Peyer's patch (tissue), 4 donors: ENCODE measurements at regions not wholly inside any gene's neighbourhood (a gene's known extent, or its start where the extent isn't known, plus 50 kb on each side); places are given as distances from the start of the nearest gene placed in this dataset.

Source experiments
- DNase-seq, 3 donors: peaks; one replicate each; pipeline ENCODE4 v3.0.0-alpha.2; 2017 to 2019
- H3K27ac ChIP-seq, 4 donors: fragments of 200-600 bp; sonication (generic); one replicate each; pipeline ENCODE4 v1.5.1; 2016 to 2019
- H3K27me3 ChIP-seq, 2 donors: fragments of 200-600 bp; sonication (generic); one replicate each; pipeline ENCODE4 v1.5.1; 2019
- H3K36me3 ChIP-seq, 3 donors: fragments of 200-600 bp; sonication (generic); one replicate each; pipeline ENCODE4 v1.5.1; 2016 to 2019
- H3K4me1 ChIP-seq, 4 donors: fragments of 200-600 bp; sonication (generic); one replicate each; pipeline ENCODE4 v1.5.1; 2016 to 2019
- H3K4me3 ChIP-seq, 4 donors: fragments of 200-600 bp; sonication (generic); 1 replicate in 3 of 4; 2 replicates in 1 of 4; pipeline ENCODE4 v1.5.1; 2016 to 2019; ENCODE audit warnings: mild to moderate bottlenecking in 1 of 4
- H3K9me3 ChIP-seq, 4 donors: fragments of 200-600 bp; sonication (generic); one replicate each; pipeline ENCODE4 v1.5.1; 2016 to 2019; ENCODE audit warnings: mild to moderate bottlenecking in 1 of 4
- CTCF ChIP-seq, 6 experiments: fragments of 450-650 bp in 4 of 6; fragments of 200-600 bp in 2 of 6; sonication (generic) in 1 of 6; IDR thresholded peaks; one replicate each; pipeline ENCODE4 v1.5.1; 2017 to 2019; ENCODE audit warnings: antibody characterized with exemption in 6 of 6, mild to moderate bottlenecking in 3 of 6, moderate library complexity in 1 of 6
- POLR2A ChIP-seq, 2 donors: fragments of 450-650 bp; IDR thresholded peaks; one replicate each; pipeline ENCODE4 v1.5.1; 2017; ENCODE audit warnings: antibody characterized with exemption in 2 of 2, mild to moderate bottlenecking in 2 of 2, moderate library complexity in 2 of 2

GRCh38 chr11:21635394-21636145 lies 557.3 kb upstream of the ANO5 start:
- TF ChIP-seq CTCF (IDR thresholded peaks at IDR 0.05) (no peak), POLR2A (IDR thresholded peaks at IDR 0.05) (no peak)
- Histone ChIP-seq H3K36me3 (no peaks in the 10 kb centered on the region), H3K9me3 (no peaks in the 10 kb centered on the region), H3K27ac (no peak overlapping the region), H3K4me1 (no peaks in the 10 kb centered on the region), H3K4me3 (no peak overlapping the region), H3K27me3 (no peaks in the 10 kb centered on the region)
- no peak for DNase-seq

- no peaks in the 10 kb centered on the region for H3K4me1 ChIP-seq
- no peak overlapping the region for H3K4me3 ChIP-seq
- H3K9me3 ChIP-seq, result no peaks in the 10 kb centered on the region
- no peak overlapping the region for H3K27ac ChIP-seq
- H3K27me3 ChIP-seq, result no peaks in the 10 kb centered on the region
- no peak for DNase-seq
- H3K36me3 ChIP-seq, result no peaks in the 10 kb centered on the region
- TF ChIP-seq CTCF (IDR thresholded peaks at IDR 0.05), result no peak
- TF ChIP-seq POLR2A (IDR thresholded peaks at IDR 0.05), result no peak
Observed at GRCh38 chr11:21636561-21636960, 556.3 kb upstream of the ANO5 start.

GRCh38 chr11:21640491-21640890 lies 552.4 kb upstream of the ANO5 start:
- H3K4me3 ChIP-seq, result no peak overlapping the region
- no peaks in the 10 kb centered on the region for H3K36me3 ChIP-seq
- H3K4me1 ChIP-seq, result no peaks in the 10 kb centered on the region
- DNase-seq, result no peak
- no peaks in the 10 kb centered on the region for H3K9me3 ChIP-seq
- H3K27ac ChIP-seq, result no peak overlapping the region
- no peaks in the 10 kb centered on the region for H3K27me3 ChIP-seq
- TF ChIP-seq CTCF (IDR thresholded peaks at IDR 0.05), result no peak
- no peak for TF ChIP-seq POLR2A (IDR thresholded peaks at IDR 0.05)

GRCh38 chr11:21641869-21642268 lies 551.0 kb upstream of the ANO5 start:
- TF ChIP-seq CTCF (IDR thresholded peaks at IDR 0.05), result no peak
- no peak for TF ChIP-seq POLR2A (IDR thresholded peaks at IDR 0.05)

GRCh38 chr11:21646351-21646750 lies 546.5 kb upstream of the ANO5 start:
- TF ChIP-seq POLR2A (IDR thresholded peaks at IDR 0.05) (no peak), CTCF (IDR thresholded peaks at IDR 0.05) (no peak)
- no peaks in the 10 kb centered on the region for H3K27me3 ChIP-seq
- DNase-seq, result no peak
- no peaks in the 10 kb centered on the region for H3K9me3 ChIP-seq
- no peaks in the 10 kb centered on the region for H3K4me1 ChIP-seq
- H3K4me3 ChIP-seq, result no peak overlapping the region
- H3K27ac ChIP-seq, result no peak overlapping the region
- no peaks in the 10 kb centered on the region for H3K36me3 ChIP-seq

More at GRCh38 chr11:21641869-21642268, 551.0 kb upstream of the ANO5 start:
- Histone ChIP-seq H3K4me3 (no peak overlapping the region), H3K36me3 (no peaks in the 10 kb centered on the region), H3K27ac (no peak overlapping the region), H3K27me3 (no peaks in the 10 kb centered on the region), H3K9me3 (no peaks in the 10 kb centered on the region), H3K4me1 (no peaks in the 10 kb centered on the region)
- DNase-seq, result no peak
